Neural cell (in vitro differentiated cells): ENCODE measurements at regions not wholly inside any gene's neighbourhood (a gene's known extent, or its start where the extent isn't known, plus 50 kb on each side); places are given as distances from the start of the nearest gene placed in this dataset.

ENCODE experiments used
- CTCF ChIP-seq: fragments of 450-650 bp; IDR thresholded peaks from 2 replicates; pipeline ENCODE4 v1.5.1; 2014; ENCODE audit warnings: antibody characterized with exemption, mild to moderate bottlenecking, moderate library complexity; ENCODE audit not compliant: poor library complexity, severe bottlenecking
- EP300 ChIP-seq: fragments of 450-650 bp; conservative IDR thresholded peaks from 2 replicates; pipeline ENCODE4 v1.6.1; 2014; ENCODE audit warnings: antibody characterized with exemption, mild to moderate bottlenecking, moderate library complexity; ENCODE audit not compliant: poor library complexity, severe bottlenecking
- EZH2 ChIP-seq: fragments of 200-600, 300-800 bp; shearing (Covaris generic), sonication (generic); IDR thresholded peaks from 2 replicates; pipeline ENCODE4 v1.6.1; 2014; ENCODE audit warnings: antibody characterized with exemption, low read length, borderline replicate concordance, mild to moderate bottlenecking; ENCODE audit not compliant: insufficient read depth, poor library complexity, severe bottlenecking
- MXI1 ChIP-seq: fragments of 450-650 bp; conservative IDR thresholded peaks from 2 replicates; pipeline ENCODE4 v1.6.1; 2014; ENCODE audit warnings: antibody characterized with exemption, mild to moderate bottlenecking; ENCODE audit not compliant: poor library complexity, severe bottlenecking
- POLR2AphosphoS5 ChIP-seq: IDR thresholded peaks from 2 replicates; pipeline ENCODE4 v1.6.1; 2012
- SMC3 ChIP-seq: fragments of 450-650 bp; conservative IDR thresholded peaks from 2 replicates; pipeline ENCODE4 v1.6.1; 2014; ENCODE audit warnings: antibody characterized with exemption, mild to moderate bottlenecking, moderate library complexity; ENCODE audit not compliant: poor library complexity

GRCh38 chr5:3288325-3288724 is 307.3 kb upstream of the IRX1 start:
- TF ChIP-seq CTCF (no peak), EP300 (no peak), EZH2 (no peak), POLR2AphosphoS5 (no peak), MXI1 (no peak), SMC3 (no peak)
